Activated naive CD4-positive, alpha-beta T cell treated with anti-CD3 and anti-CD28 coated beads, Interleukin-2, amount 50 U/mL, for 72 hours (primary cell): ENCODE measurements at regions not wholly inside any gene's neighbourhood (a gene's known extent, or its start where the extent isn't known, plus 50 kb on each side); places are given as distances from the start of the nearest gene placed in this dataset.

ENCODE experiments used
- ATAC-seq, 2 donors: fragments of 150-1000 bp; cut with Tn5 transposase; 2 replicates each; pipeline ENCODE4 v1.10.0; 2021; ENCODE audit warnings: mild to moderate bottlenecking in 2 of 2, moderate library complexity in 2 of 2
- DNase-seq, 2 donors: peaks; one replicate each; pipeline ENCODE4 v3.0.0; 2021 to 2022; ENCODE audit warnings: low spot score in 2 of 2
- H3K27ac Mint-ChIP-seq, 2 donors: one replicate each; pipeline ENCODE4 v1.8.0; 2022; ENCODE audit warnings: mild to moderate bottlenecking in 2 of 2, mixed read lengths in 2 of 2
- H3K36me3 Mint-ChIP-seq, 2 donors: one replicate each; pipeline ENCODE4 v1.8.0; 2022; ENCODE audit warnings: mixed read lengths in 2 of 2
- H3K9me3 Mint-ChIP-seq, 2 donors: one replicate each; pipeline ENCODE4 v1.8.0; 2022; ENCODE audit warnings: mixed read lengths in 2 of 2

- ATAC-seq (no peak), DNase-seq (no peak)
- Mint-ChIP-seq H3K27ac (no peak overlapping the region), H3K9me3 (peaks cover 0 to 12% of the 10 kb centered on the region in 2 donors), H3K36me3 (no peaks in the 10 kb centered on the region)
These were observed 343.2 kb downstream of the ACTL7B start for GRCh38 chr9:108512426-108513173.

GRCh38 chr9:108511307-108511706, 344.5 kb downstream of the ACTL7B start:
- ATAC-seq: no peak
- Mint-ChIP-seq H3K36me3 (no peaks in the 10 kb centered on the region), H3K27ac (no peak overlapping the region), H3K9me3 (peaks cover 0 to 12% of the 10 kb centered on the region in 2 donors)
- no peak for DNase-seq

- H3K36me3 Mint-ChIP-seq: peaks cover 7 to 29% of the 10 kb centered on the region in 2 donors
- DNase-seq (no peak), ATAC-seq (no peak)
- H3K27ac Mint-ChIP-seq: no peak overlapping the region
- peaks cover 26 to 31% of the 10 kb centered on the region in 2 donors for H3K9me3 Mint-ChIP-seq
These were observed 358.9 kb downstream of the ACTL7B start for GRCh38 chr9:108496846-108497245.

- no peak for DNase-seq
- no peaks in the 10 kb centered on the region for H3K36me3 Mint-ChIP-seq
- no peak overlapping the region for H3K27ac Mint-ChIP-seq
- ATAC-seq: no peak
- peaks cover 13 to 25% of the 10 kb centered on the region in 2 donors for H3K9me3 Mint-ChIP-seq
These were observed 366.2 kb downstream of the ACTL7B start for GRCh38 chr9:108489567-108489966.

- Mint-ChIP-seq H3K27ac (no peak overlapping the region), H3K36me3 (no peaks in the 10 kb centered on the region), H3K9me3 (peaks cover 7 to 23% of the 10 kb centered on the region in 2 donors)
- DNase-seq (no peak), ATAC-seq (no peak)
These were observed 369.0 kb downstream of the ACTL7B start for GRCh38 chr9:108486831-108487230.

GRCh38 chr9:108484468-108484867, 371.3 kb downstream of the ACTL7B start:
- ATAC-seq (no peak), DNase-seq (no peak)
- Mint-ChIP-seq H3K36me3 (no peaks in the 10 kb centered on the region), H3K27ac (no peak overlapping the region), H3K9me3 (peaks cover 0 to 23% of the 10 kb centered on the region in 2 donors)

- no peak overlapping the region for H3K27ac Mint-ChIP-seq
- H3K36me3 Mint-ChIP-seq: no peaks in the 10 kb centered on the region
- ATAC-seq (no peak), DNase-seq (no peak)
- H3K9me3 Mint-ChIP-seq: peaks cover 0 to 16% of the 10 kb centered on the region in 2 donors
These were observed 372.1 kb downstream of the ACTL7B start for GRCh38 chr9:108483676-108484075.

- no peak for ATAC-seq
- no peaks in the 10 kb centered on the region for H3K36me3 Mint-ChIP-seq
- no peak overlapping the region for H3K27ac Mint-ChIP-seq
- DNase-seq: no peak
- peaks cover 0 to 4% of the 10 kb centered on the region in 2 donors for H3K9me3 Mint-ChIP-seq
These were observed 375.7 kb downstream of the ACTL7B start for GRCh38 chr9:108479989-108480652.

GRCh38 chr9:108478431-108479332, 377.1 kb downstream of the ACTL7B start:
- Mint-ChIP-seq H3K27ac (no peak overlapping the region), H3K9me3 (peaks cover 0 to 4% of the 10 kb centered on the region in 2 donors), H3K36me3 (no peaks in the 10 kb centered on the region)
- DNase-seq (no peak), ATAC-seq (peak; percentile 64 to 88)

- ATAC-seq: no peak
- no peak overlapping the region for H3K27ac Mint-ChIP-seq
- peaks cover 0 to 1% of the 10 kb centered on the region in 2 donors for H3K9me3 Mint-ChIP-seq
These were observed 378.2 kb downstream of the ACTL7B start for GRCh38 chr9:108477529-108478006.

GRCh38 chr9:108476574-108476973, 379.2 kb downstream of the ACTL7B start:
- H3K27ac Mint-ChIP-seq: no peak overlapping the region
- DNase-seq (no peak), ATAC-seq (no peak)
- no peaks in the 10 kb centered on the region for H3K36me3 Mint-ChIP-seq
- H3K9me3 Mint-ChIP-seq: peaks cover 0 to 4% of the 10 kb centered on the region in 2 donors

More at GRCh38 chr9:108477529-108478006, 378.2 kb downstream of the ACTL7B start:
- H3K36me3 Mint-ChIP-seq: no peaks in the 10 kb centered on the region
- no peak for DNase-seq

- ATAC-seq: no peak
- DNase-seq: no peak
- Mint-ChIP-seq H3K27ac (no peak overlapping the region), H3K9me3 (peaks cover 0 to 7% of the 10 kb centered on the region in 2 donors), H3K36me3 (no peaks in the 10 kb centered on the region)
These were observed 380.0 kb downstream of the ACTL7B start for GRCh38 chr9:108475813-108476212.

- Mint-ChIP-seq H3K27ac (no peak overlapping the region), H3K9me3 (peaks cover 4 to 8% of the 10 kb centered on the region in 2 donors), H3K36me3 (peaks cover 0 to 4% of the 10 kb centered on the region in 2 donors)
- no peak for DNase-seq
- ATAC-seq: no peak
These were observed 381.4 kb downstream of the ACTL7B start for GRCh38 chr9:108474356-108474755.

- ATAC-seq (no peak), DNase-seq (no peak)
- Mint-ChIP-seq H3K27ac (no peak overlapping the region), H3K36me3 (peaks cover 0 to 4% of the 10 kb centered on the region in 2 donors), H3K9me3 (peaks cover 4 to 11% of the 10 kb centered on the region in 2 donors)
These were observed 382.3 kb downstream of the ACTL7B start for GRCh38 chr9:108473209-108474112.

GRCh38 chr9:108469654-108470053, 386.1 kb downstream of the ACTL7B start:
- peaks cover 4 to 11% of the 10 kb centered on the region in 2 donors for H3K9me3 Mint-ChIP-seq

GRCh38 chr9:108468364-108468763, 387.4 kb downstream of the ACTL7B start:
- ATAC-seq (peak in 1 of 2 donors; percentile 47), DNase-seq (peak in 1 of 2 donors; percentile 30)
- H3K9me3 Mint-ChIP-seq: peaks cover 4 to 11% of the 10 kb centered on the region in 2 donors
- no peak overlapping the region for H3K27ac Mint-ChIP-seq
- peaks cover 0 to 4% of the 10 kb centered on the region in 2 donors for H3K36me3 Mint-ChIP-seq

More at GRCh38 chr9:108469654-108470053, 386.1 kb downstream of the ACTL7B start:
- DNase-seq: no peak
- Mint-ChIP-seq H3K36me3 (peaks cover 0 to 4% of the 10 kb centered on the region in 2 donors), H3K27ac (no peak overlapping the region)
- ATAC-seq: no peak
